HG03175 (cell line): ENCODE measurements at regions not wholly inside any gene's neighbourhood (a gene's known extent, or its start where the extent isn't known, plus 50 kb on each side); places are given as distances from the start of the nearest gene placed in this dataset.

Source experiments
- ATAC-seq: cut with Tn5 transposase; IDR thresholded peaks from one replicate; pipeline ENCODE4 v1.9.1; 2021; ENCODE audit warnings: mild to moderate bottlenecking, moderate library complexity; ENCODE audit not compliant: unreplicated experiment

DNA sequence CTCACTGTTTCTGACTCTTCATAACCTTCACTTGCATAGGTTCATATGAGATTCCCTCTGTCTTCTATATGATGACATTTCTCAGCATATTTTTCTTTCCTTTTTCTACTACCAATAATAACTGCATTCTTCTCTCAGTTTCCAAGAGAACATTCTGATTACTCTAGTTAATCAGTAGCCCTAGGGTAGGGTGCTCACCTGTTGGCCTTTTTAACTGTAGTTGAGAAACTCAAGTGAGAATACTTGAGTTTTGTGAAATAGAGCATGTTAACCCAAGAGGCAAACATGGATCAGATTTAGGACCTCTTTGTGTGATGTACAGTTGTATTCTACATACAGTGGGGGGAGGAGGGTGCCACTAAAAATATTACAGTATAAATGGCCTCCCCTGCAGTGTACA lies 308.0 kb downstream of the CMPK2 start:
- no peak for ATAC-seq

DNA sequence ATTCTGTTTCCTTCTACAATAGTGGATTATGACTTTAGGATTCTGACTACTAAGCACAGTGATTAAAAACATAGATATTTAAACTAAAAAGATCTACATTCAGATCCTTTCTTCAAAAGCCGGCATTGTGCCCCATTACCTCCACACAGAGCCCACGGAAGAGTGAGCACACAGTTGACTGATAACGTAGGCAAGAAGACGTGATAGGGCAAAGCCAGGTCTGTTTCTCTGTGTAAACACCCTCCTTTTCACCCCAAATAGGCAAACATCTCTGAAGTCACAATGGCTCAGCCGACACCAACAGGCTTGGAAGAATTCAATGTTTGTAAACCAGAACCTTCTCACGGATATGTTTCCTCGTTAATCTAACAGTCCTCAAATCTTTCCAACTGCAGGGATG lies 302.9 kb downstream of the CMPK2 start:
- ATAC-seq, result no peak

DNA sequence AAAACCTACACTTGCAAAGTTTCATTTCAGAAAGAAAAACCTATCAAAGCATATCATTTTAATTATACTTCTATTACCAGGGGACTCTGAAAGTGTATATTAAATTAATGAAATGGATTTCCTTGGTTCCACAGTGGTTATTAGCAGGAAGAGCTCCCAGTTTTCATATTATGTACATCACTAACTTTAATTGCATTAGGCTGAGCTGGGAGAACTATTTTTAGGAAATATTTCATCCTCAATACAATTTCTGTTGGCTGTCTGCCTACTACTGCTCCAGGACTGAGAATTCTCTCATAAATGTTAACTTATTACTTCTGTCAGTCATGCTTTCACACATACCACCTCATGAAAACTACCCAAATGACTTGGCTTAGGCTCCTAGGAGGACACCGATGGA lies 301.4 kb downstream of the CMPK2 start:
- no peak for ATAC-seq

DNA sequence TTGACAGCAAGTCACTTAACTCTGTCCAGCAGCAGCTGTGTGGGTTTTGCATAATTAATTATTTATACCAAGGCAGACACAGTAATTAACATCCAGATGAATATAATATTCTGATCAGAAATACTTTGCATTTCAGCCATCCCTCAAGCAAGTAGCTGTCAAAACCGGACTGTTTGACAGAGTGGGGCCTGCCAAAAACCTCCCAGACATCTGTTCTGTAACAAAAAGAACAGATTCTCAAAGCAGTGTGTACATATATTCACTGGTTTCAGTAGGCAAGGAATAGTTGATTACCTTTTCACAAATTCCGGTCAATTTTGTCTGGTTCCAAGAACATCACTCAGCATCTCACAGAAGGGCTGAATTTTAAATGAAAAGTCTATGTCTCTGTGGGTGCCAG lies 291.6 kb downstream of the CMPK2 start:
- ATAC-seq, result no peak

DNA sequence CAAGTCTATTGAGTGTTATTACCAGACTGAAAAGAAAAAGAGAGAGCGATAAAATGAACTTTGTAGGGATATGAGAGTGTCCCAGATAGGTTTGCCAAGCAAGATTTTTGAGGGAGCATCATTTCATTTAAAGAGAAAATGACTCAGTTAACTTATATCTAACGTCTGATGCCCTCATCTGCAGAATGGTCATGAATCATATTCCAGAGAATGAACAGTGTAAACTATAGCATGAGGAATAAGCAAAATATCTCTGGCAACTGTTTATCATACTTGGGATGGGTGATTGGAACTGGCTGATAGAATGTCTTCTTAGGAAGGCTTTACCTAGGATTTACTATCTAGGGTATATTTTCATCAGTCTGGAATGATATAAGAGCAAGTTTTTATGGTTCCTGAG lies 289.4 kb downstream of the CMPK2 start:
- no peak for ATAC-seq

DNA sequence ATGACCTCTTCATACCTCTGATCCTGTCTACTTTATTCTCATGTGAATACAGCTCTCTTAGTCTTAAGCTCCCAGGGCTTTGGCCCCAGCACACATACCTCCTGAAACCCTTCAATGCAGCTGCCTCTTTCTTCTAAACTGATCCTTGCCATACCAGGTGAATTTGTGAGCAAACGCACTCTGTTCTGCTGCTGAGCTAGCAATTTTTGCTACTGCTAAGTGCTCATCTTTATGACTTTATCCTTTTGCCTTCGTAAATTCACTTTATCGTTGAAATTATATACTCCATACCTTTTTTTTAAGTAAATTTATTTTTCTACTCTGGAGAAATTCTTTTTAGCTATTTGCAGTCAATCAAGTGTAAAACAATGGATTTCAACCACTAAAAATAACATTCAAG lies 287.7 kb downstream of the CMPK2 start:
- ATAC-seq, result no peak

DNA sequence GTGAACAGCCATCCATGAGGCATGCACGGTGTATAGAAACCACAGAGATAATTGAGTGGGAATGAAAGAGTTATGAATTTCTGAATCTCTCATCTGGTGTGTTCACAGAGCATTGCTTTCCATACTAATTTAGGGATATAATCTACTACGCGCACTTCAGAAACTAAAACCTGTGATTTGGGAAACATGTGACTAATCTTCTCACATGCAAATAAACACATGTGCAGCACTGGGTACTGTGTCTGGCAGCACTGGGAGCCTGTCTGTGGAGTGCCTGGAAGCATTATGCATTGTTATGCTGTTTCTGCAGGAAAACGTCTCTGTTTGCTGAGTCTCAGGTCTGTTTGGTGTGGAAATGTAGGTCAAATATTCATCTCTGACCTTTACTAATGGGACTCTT lies 287.3 kb downstream of the CMPK2 start:
- ATAC-seq, result no peak

DNA sequence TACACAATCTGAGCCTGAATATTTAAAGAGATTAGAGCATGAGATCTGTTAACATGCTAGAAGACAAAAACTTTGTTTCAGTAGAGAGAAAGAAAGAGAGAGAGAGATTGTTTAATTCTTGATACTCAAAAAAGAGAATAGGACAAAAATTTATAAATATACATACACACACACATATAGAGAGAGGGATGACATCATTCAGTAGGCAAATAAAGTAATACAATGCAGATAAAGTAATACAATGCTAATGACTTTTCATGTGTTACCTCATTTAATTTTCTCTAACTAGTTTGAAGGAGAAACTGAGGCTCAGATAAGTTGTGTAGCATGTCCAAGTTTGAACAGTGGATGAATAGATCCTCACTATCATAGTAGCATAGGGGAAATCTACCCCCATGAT lies 286.4 kb downstream of the CMPK2 start:
- no peak for ATAC-seq

DNA sequence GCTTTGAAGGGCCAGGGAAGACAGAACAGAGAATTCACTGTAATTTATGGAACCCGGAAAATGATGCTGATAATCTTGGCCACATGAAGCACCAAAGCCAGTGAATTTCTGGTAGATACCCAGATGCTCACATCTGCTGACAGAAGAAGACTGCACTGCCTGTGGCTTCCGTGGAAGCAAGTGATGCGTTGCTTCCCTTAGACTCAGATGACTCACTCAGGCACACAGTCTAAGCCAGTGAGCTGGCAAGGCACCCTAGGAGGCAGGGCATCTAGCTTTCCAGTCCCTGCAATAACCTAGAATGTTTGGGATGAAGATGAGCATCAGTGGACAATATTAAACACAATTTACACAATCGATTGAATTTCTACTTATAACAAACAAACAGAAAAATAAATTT lies 284.7 kb downstream of the CMPK2 start:
- no peak for ATAC-seq

DNA sequence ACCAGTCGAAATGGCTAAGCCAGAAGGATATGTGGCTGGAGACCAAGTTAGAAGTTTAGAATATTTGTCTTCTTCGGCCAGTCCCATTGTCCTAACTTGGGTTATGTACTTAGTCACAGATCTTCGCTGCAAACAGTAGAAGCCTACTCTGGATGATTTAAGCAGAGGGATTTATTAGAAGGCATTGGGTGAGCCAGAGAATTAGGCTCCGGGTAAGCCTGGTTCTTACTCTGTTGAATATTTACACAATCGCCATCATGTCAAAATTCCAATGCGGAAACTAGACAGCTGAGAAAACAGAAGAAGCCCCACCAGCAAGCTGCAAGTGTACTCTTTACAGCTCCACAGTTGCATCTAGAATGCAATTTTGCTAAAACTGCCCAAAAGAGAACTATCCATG lies 276.6 kb downstream of the CMPK2 start:
- no peak for ATAC-seq

DNA sequence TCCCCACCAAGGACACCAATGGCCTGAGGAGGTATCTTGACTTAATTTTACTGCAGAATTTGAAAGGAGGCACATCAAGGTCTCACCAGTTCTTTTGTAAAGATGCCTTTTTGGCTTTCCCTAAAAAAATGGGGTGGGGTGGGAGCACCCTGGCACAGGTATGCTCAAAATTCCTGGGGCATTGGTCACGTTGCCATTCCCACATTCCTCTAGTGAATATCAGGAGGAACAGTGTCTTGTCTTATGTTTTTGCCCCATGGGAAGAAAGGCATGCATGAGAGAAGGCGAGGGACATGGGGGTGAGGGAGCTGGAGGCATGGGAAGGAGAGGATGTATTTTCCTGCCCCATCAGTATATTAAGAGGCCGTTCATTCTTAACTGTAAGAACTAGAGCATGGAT lies 275.3 kb downstream of the CMPK2 start:
- ATAC-seq, result no peak

DNA sequence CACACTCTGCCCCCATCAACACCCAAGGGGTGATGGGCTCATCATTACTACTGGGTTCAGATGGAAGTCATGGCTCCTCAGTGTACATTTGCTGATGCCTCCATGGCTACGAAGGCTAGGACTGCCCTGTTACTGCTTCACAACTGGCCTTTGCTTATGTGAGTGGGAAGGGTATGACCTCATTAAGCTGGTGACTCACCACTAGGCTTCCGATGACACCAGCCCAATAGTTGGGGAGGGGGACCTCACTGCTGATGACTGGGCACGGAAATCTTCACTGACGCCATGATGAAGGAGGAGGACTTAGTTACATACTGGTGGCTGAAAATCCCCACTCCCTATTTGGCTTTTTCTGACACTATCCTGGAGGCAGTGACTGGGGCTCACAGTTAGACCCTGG lies 263.2 kb downstream of the CMPK2 start:
- ATAC-seq, result no peak

DNA sequence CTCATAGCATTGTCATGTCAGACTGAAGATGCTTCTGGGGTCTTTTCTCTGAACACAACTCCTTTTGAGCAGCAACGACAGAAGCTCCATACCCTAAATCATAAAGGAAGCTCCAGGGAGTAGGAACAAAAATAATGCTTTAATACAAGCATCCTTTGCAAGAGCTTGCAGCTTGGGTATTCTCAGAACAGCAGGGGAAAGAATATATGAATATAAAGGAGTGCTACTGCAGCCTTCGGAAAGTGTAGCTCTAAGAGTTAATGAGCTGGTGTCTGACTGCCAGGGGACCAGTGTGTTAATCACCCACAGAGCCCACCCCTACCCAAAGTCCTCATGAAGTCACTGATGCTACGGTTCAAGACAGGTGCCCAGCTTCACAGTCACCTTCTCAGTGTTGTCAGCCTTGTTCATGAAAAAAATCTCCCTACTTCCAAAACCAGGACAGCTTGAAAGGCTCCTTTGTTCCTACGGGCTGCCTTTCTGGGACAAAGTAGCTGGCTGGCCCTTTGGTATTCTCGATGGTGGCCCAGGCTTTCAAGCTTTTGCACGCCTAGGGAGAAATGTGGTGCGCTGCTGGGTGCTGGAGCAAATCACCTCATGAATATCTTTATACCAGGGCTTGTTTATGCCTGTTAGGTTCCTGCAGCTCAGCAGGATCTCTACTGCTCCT lies 259.7 kb downstream of the CMPK2 start:
- ATAC-seq, result no peak

DNA sequence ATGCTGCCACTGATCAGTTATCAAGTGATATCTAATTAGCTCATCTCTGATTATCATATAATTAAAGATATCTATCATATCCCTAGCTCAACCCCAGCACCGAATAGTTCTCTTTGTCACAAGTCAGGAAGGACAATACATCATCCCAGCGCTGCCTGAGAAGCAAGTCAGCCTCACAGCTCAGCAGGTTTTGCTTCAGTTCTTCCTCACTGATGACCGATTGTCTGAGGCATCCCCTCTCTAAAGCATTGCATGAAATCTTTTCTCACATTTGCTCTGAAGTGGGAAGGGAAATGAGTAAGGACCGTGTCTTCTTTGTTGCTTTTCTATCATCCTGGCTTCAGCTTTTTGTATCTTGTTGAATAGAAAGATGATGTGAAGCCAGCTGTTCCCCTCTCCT lies 247.9 kb downstream of the CMPK2 start:
- ATAC-seq, result no peak

DNA sequence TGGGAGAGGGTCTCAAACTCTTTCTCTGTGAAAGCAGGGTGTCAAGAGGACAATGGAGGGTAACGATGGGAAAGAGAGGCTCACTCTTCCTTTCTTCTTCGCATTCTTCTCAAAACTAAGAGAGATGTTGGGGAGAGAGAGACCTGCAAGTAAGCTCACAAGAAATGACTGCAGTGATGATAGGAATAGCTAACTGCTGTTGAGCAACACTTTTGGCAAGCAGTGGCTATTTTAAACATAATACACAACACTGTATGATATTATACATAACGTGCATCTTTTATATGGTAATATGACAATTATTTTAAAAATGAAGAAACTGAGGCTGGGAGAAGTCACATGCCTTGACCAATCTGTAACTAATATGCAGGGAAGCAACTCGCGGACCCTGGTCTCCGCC lies 247.5 kb downstream of the CMPK2 start:
- no peak for ATAC-seq

DNA sequence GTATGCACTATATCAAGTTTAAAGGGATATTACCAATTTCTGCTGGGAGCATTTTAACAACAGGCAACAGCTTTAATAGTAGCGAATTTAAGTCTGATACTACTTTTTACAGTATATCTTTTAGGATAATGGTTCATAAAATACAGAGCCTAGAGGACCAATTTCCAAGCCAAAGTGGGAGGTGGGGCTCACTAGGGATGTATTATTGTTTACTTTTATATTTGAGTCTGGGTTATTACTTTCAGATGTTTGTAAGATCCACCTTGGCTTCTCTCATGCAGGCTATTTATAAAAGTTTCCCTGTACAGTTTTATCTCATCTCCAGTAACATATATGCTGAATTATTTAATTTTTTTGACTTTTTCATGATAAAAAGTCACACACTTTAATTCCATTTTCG lies 242.0 kb downstream of the CMPK2 start:
- no peak for ATAC-seq

DNA sequence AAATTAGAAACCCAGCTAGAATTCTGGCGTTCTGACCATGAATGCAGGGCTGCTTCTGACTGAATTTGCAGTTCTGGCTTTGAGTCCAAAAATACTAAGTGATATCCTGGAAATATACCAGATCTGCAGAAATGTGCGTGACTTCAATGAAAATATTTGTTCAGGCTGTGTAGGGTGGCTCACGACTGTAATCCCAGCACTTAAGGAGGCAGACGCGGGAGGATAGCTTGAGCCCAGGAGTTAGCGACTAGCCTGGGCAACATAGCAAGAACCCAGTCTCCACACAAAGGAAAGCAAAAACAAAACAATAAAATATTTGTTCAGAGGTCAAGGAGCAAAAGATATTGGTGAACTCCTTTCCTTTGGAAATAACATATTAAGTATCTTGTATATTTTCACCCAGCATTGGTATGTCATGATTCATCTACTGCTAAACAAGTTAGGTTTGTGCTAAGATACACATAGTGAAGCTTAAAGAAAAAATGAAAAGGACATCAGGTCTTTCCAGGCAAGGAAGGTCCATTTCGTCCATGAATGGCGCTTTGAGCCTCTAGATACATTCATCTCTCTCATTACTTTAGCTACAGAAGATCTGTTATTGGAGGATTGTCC lies 239.2 kb downstream of the CMPK2 start:
- ATAC-seq, result no peak

DNA sequence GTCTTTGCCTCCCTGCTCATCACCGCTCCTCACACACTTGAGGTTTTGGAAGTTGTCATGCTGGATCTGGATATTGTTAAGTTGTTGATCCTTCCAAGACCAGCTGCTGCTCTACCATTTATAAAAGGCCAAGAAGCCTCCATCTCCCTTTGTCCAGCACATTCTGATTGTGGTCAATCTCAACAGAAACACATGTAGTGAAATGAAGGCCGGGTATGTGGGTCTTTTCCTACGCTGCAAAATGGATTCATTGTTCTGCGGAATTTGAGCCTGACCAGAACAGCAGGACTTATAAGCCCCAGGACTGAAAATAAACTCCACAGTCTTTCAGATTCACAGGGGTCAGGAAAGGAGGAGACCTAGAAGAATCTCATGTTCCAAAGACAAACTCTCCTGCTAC lies 238.4 kb downstream of the CMPK2 start:
- ATAC-seq, result no peak

DNA sequence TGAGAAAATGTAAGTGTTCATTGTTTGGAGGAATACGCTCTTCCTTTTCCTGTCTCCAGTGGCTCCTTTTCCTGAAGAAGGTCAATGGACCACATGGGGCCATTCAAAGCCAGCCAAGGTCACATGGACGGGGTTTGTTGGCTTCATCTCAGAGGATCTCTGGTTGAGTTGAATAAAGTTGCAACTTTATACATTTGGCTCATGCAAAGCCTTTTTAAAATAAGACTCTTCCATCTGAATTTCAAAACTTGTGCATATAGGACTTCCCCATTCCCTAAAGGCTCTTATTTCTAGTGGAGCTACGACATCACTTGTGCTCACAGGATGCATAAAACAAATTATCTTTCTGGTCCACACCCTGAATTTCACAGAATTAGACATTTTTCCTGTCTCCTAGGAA lies 235.5 kb downstream of the CMPK2 start:
- no peak for ATAC-seq

DNA sequence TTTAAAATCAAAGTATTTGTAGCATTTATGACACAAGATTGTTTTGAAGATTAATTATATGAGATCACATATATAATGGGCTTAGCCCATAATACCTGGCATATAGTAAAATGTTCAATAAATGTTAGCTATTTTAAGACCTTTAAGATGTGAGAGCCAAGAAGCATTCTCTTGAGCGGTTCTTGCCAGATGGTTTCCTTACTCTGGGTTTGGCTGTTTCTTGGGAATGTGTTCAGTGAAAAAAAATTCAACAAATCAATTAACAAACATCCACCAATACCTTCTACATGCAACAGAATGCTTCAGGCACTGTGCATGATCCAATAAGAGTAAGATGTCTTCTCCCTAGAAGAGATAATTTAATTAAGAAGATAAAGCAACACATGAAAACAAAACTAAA lies 230.4 kb downstream of the CMPK2 start:
- no peak for ATAC-seq

DNA sequence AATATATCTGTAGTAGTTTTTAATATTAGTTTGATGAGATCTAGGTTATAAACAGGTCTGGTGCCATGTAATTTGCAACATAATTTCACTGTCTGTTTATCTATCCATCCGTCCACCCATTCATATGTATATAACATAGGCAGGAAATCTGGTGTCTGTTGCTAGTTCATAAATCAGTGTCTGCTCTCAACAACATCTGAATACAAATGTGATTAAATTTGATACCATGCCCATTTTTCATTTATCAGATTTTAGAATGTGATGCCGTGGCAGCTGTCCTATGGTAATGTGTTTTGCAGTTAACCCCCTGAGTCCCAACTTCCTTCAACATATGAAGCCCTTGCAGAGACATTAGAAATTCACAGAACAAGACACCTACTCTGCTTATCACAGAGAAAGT lies 228.4 kb downstream of the CMPK2 start:
- ATAC-seq, result no peak

DNA sequence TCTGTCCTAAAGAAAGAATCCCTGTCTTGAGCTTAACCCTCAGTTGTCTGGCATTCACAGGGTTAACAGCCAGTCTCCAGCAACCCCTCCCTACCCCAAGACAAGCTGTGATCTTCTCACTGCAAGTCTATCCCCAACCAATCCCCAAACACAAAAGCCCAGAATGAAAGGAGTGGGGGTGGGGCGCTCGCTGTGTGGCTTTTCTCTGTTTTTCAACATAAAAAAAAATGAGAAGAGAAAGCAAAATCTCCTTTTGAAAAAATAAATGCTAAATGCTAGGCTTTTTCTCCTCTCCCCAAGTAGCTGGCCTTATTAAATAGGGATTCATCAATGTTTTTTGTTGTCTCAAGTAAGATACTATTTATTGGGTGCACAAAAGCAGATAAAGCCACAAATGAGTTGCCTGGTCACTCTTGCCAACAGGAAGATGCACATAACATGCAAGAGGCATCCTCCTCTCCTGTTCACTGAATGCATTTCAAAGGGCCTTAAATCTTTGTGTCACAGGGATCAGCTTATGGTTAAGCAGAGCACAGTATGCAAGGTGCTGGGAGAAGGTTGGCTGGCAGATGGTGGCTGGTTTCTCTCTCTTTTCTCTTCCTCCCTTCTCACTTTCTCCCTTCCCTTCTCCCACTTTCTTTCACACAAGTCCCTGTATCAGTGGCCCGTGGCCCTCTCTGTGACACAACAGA lies 225.6 kb downstream of the CMPK2 start:
- ATAC-seq, result no peak

DNA sequence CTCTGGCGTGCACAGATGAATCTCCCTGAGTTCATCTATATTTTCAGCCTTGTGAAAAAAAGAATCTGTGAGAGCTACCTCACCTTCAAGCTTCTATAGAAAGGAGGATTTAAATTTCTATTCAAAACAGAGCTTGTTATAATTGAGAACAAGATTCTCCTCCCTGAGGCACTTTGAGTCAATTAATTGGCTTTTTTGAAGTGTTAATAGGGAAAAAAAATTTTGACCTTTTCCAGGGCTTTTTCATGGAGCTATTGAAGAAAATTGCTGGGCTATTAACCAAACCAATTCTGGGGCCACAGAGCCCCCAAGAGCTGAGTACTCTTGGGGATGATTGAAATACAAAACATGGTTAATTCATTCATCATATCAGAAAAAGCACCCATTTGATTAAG lies 225.1 kb downstream of the CMPK2 start:
- no peak for ATAC-seq
